Liver (tissue), 3 donors: ENCODE measurements at regions not wholly inside any gene's neighbourhood (a gene's known extent, or its start where the extent isn't known, plus 50 kb on each side); places are given as distances from the start of the nearest gene placed in this dataset.

ENCODE experiments used
- CTCF ChIP-seq: fragments of 150-350 bp; IDR thresholded peaks from 2 replicates; pipeline ENCODE4 v1.5.1; 2017; ENCODE audit warnings: improper control_type of control experiment, low read depth, low read length; ENCODE audit not compliant: missing input control
- GABPA ChIP-seq, 2 donors: IDR thresholded peaks in 1 of 2; conservative IDR thresholded peaks in 1 of 2; 2 replicates each; pipeline ENCODE4 v1.6.1; 2016; ENCODE audit warnings: antibody characterized with exemption in 2 of 2, mild to moderate bottlenecking in 1 of 2, moderate library complexity in 1 of 2
- MAX ChIP-seq: IDR thresholded peaks from 2 replicates; pipeline ENCODE4 v1.6.1; 2016; ENCODE audit warnings: antibody characterized with exemption
- RAD21 ChIP-seq, 2 donors: IDR thresholded peaks; 2 replicates each; pipeline ENCODE4 v1.6.1; 2016; ENCODE audit warnings: antibody characterized with exemption in 2 of 2, mild to moderate bottlenecking in 2 of 2
- SP1 ChIP-seq: IDR thresholded peaks from 2 replicates; pipeline ENCODE4 v1.6.1; 2018; ENCODE audit warnings: antibody characterized with exemption, mild to moderate bottlenecking
- TAF1 ChIP-seq: conservative IDR thresholded peaks from 2 replicates; pipeline ENCODE4 v1.6.1; 2016; ENCODE audit warnings: antibody characterized with exemption, mild to moderate bottlenecking
- ZBTB33 ChIP-seq: IDR thresholded peaks from 2 replicates; pipeline ENCODE4 v1.6.1; 2016; ENCODE audit warnings: antibody characterized with exemption
- TF ChIP-seq, protein P1 (sequence below): IDR thresholded peaks from 2 replicates; pipeline ENCODE4 v1.6.1; 2016; ENCODE audit warnings: antibody characterized with exemption, mild to moderate bottlenecking
- donor health status: healthy.
- donor health status: healthy.

DNA sequence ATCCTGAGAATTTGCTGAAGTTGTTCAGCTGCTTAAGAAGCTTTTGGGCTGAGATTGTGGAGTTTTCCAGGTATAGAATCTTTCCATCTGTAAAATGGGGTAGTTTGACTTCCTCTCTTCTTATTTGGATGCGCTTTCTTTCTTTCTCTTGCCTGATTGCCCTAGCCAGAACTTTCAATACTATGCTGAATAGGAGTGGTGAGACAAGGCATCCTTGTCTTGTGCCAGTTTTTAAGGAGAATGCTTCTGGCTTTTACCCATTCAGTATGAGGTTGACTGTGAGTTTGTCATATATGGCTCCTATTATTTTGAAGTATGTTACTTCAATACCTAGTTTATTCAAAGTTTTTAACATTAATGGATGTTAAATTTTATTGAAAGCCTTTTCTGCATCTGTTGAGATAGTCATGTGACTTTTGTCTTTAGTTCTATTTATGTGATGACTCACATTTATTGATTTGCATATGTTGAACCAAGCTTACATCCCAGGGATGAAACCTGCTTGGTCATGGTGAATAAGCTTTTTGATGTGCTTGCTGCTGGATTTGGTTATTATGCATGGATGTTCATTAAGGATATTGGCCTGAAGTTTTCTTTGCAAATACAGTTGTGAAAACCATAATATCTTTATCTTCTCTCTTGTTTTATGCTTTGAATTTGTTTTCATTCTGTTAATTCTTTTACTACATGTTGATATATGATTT lies 573.8 kb upstream of the NDST4 start:
- TF ChIP-seq TAF1 (no peak), CTCF (no peak), RAD21 (IDR thresholded peaks at IDR 0.05) (no peak), MAX (no peak), GABPA (IDR thresholded peaks at IDR 0.05 in 1 of 2, conservative IDR thresholded peaks at IDR 0.05 in 1 of 2) (no peak), ZBTB33 (no peak), SP1 (no peak)
- TF ChIP-seq, protein P1, sequence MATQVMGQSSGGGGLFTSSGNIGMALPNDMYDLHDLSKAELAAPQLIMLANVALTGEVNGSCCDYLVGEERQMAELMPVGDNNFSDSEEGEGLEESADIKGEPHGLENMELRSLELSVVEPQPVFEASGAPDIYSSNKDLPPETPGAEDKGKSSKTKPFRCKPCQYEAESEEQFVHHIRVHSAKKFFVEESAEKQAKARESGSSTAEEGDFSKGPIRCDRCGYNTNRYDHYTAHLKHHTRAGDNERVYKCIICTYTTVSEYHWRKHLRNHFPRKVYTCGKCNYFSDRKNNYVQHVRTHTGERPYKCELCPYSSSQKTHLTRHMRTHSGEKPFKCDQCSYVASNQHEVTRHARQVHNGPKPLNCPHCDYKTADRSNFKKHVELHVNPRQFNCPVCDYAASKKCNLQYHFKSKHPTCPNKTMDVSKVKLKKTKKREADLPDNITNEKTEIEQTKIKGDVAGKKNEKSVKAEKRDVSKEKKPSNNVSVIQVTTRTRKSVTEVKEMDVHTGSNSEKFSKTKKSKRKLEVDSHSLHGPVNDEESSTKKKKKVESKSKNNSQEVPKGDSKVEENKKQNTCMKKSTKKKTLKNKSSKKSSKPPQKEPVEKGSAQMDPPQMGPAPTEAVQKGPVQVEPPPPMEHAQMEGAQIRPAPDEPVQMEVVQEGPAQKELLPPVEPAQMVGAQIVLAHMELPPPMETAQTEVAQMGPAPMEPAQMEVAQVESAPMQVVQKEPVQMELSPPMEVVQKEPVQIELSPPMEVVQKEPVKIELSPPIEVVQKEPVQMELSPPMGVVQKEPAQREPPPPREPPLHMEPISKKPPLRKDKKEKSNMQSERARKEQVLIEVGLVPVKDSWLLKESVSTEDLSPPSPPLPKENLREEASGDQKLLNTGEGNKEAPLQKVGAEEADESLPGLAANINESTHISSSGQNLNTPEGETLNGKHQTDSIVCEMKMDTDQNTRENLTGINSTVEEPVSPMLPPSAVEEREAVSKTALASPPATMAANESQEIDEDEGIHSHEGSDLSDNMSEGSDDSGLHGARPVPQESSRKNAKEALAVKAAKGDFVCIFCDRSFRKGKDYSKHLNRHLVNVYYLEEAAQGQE, result no peak
